Subcutaneous abdominal adipose tissue (tissue), 5 donors: ENCODE measurements at regions not wholly inside any gene's neighbourhood (a gene's known extent, or its start where the extent isn't known, plus 50 kb on each side); places are given as distances from the start of the nearest gene placed in this dataset.

ENCODE experiments used
- H3K27ac ChIP-seq: one replicate; pipeline ENCODE4 v1.7.0; 2013; ENCODE audit warnings: low read depth, mild to moderate bottlenecking, inconsistent platforms, low read length, moderate library complexity
- H3K27me3 ChIP-seq, 5 donors: one replicate each; pipeline ENCODE4 v1.7.0; 2013; ENCODE audit warnings: low read length in 5 of 5, inconsistent platforms in 1 of 5; ENCODE audit not compliant: control insufficient read depth in 5 of 5, insufficient read depth in 4 of 5
- H3K36me3 ChIP-seq, 5 donors: one replicate each; pipeline ENCODE4 v1.7.0; 2013; ENCODE audit warnings: low read length in 5 of 5; ENCODE audit not compliant: control insufficient read depth in 5 of 5, insufficient read depth in 5 of 5
- H3K4me1 ChIP-seq, 5 donors: one replicate each; pipeline ENCODE4 v1.7.0; 2013; ENCODE audit warnings: low read length in 5 of 5, mild to moderate bottlenecking in 3 of 5, moderate library complexity in 1 of 5; ENCODE audit not compliant: control insufficient read depth in 5 of 5, insufficient read depth in 5 of 5
- H3K4me3 ChIP-seq, 5 donors: one replicate each; pipeline ENCODE4 v1.7.0; 2013; ENCODE audit warnings: low read length in 5 of 5, low read depth in 1 of 5
- H3K9ac ChIP-seq, 5 donors: one replicate each; pipeline ENCODE4 v1.7.0; 2013; ENCODE audit warnings: low read length in 5 of 5, mild to moderate bottlenecking in 4 of 5, moderate library complexity in 3 of 5
- H3K9me3 ChIP-seq, 5 donors: one replicate each; pipeline ENCODE4 v1.7.0; 2013; ENCODE audit warnings: low read length in 5 of 5; ENCODE audit not compliant: control insufficient read depth in 5 of 5
- donor health status: healthy.
- donor health status: healthy.
- donor health status: healthy.
- donor health status: healthy.
- donor health status: healthy.

- no peaks in the 10 kb centered on the region for H3K36me3 ChIP-seq
- H3K9ac ChIP-seq, result no peak overlapping the region
- no peaks in the 10 kb centered on the region for H3K4me1 ChIP-seq
- H3K27me3 ChIP-seq, result no peaks in the 10 kb centered on the region
- no peak overlapping the region for H3K27ac ChIP-seq
- no peak overlapping the region for H3K4me3 ChIP-seq
- no peaks in the 10 kb centered on the region for H3K9me3 ChIP-seq
Observed at GRCh38 chr5:86125731-86126601, 491.8 kb upstream of the COX7C start.

GRCh38 chr5:86127696-86128095, 490.0 kb upstream of the COX7C start:
- H3K9ac ChIP-seq, result no peak overlapping the region
- no peak overlapping the region for H3K4me3 ChIP-seq
- no peaks in the 10 kb centered on the region for H3K9me3 ChIP-seq
- H3K27me3 ChIP-seq, result no peaks in the 10 kb centered on the region
- no peak overlapping the region for H3K27ac ChIP-seq
- no peaks in the 10 kb centered on the region for H3K4me1 ChIP-seq
- no peaks in the 10 kb centered on the region for H3K36me3 ChIP-seq

- no peak overlapping the region for H3K27ac ChIP-seq
- no peaks in the 10 kb centered on the region for H3K36me3 ChIP-seq
- H3K27me3 ChIP-seq, result no peaks in the 10 kb centered on the region
- H3K9me3 ChIP-seq, result no peaks in the 10 kb centered on the region
- H3K9ac ChIP-seq, result no peak overlapping the region
- no peaks in the 10 kb centered on the region for H3K4me1 ChIP-seq
- H3K4me3 ChIP-seq, result no peak overlapping the region
Observed at GRCh38 chr5:86129009-86129408, 488.7 kb upstream of the COX7C start.

GRCh38 chr5:86137297-86137696, 480.4 kb upstream of the COX7C start:
- no peaks in the 10 kb centered on the region for H3K36me3 ChIP-seq
- no peaks in the 10 kb centered on the region for H3K27me3 ChIP-seq
- no peaks in the 10 kb centered on the region for H3K4me1 ChIP-seq
- no peak overlapping the region for H3K27ac ChIP-seq
- H3K9ac ChIP-seq, result no peak overlapping the region
- no peak overlapping the region for H3K4me3 ChIP-seq
- no peaks in the 10 kb centered on the region for H3K9me3 ChIP-seq

- Histone ChIP-seq H3K4me3 (no peak overlapping the region), H3K36me3 (no peaks in the 10 kb centered on the region), H3K9ac (no peak overlapping the region), H3K9me3 (peaks cover 0 to 2% (median 0%) of the 10 kb centered on the region in 5 donors), H3K27me3 (no peaks in the 10 kb centered on the region), H3K27ac (no peak overlapping the region), H3K4me1 (no peaks in the 10 kb centered on the region)
Observed at GRCh38 chr5:86143837-86144236, 473.9 kb upstream of the COX7C start.

- H3K9me3 ChIP-seq, result no peaks in the 10 kb centered on the region
- H3K36me3 ChIP-seq, result no peaks in the 10 kb centered on the region
- no peak overlapping the region for H3K9ac ChIP-seq
- no peak overlapping the region for H3K4me3 ChIP-seq
- H3K27ac ChIP-seq, result no peak overlapping the region
- peaks cover 0 to 5% (median 0%) of the 10 kb centered on the region in 5 donors for H3K4me1 ChIP-seq
- no peaks in the 10 kb centered on the region for H3K27me3 ChIP-seq
Observed at GRCh38 chr5:86152988-86153560, 464.7 kb upstream of the COX7C start.

GRCh38 chr5:86155796-86156195, 461.9 kb upstream of the COX7C start:
- Histone ChIP-seq H3K27ac (no peak overlapping the region), H3K4me1 (peaks cover 0 to 5% (median 0%) of the 10 kb centered on the region in 5 donors)

GRCh38 chr5:86170194-86170593, 447.5 kb upstream of the COX7C start:
- no peaks in the 10 kb centered on the region for H3K4me1 ChIP-seq
- no peaks in the 10 kb centered on the region for H3K9me3 ChIP-seq
- H3K9ac ChIP-seq, result no peak overlapping the region
- no peak overlapping the region for H3K27ac ChIP-seq
- no peak overlapping the region for H3K4me3 ChIP-seq
- no peaks in the 10 kb centered on the region for H3K36me3 ChIP-seq
- no peaks in the 10 kb centered on the region for H3K27me3 ChIP-seq

More at GRCh38 chr5:86155796-86156195, 461.9 kb upstream of the COX7C start:
- Histone ChIP-seq H3K9ac (no peak overlapping the region), H3K4me3 (no peak overlapping the region), H3K27me3 (no peaks in the 10 kb centered on the region), H3K36me3 (no peaks in the 10 kb centered on the region), H3K9me3 (no peaks in the 10 kb centered on the region)

- Histone ChIP-seq H3K9ac (no peak overlapping the region), H3K36me3 (no peaks in the 10 kb centered on the region), H3K27ac (no peak overlapping the region), H3K9me3 (no peaks in the 10 kb centered on the region), H3K4me1 (no peaks in the 10 kb centered on the region), H3K27me3 (no peaks in the 10 kb centered on the region), H3K4me3 (no peak overlapping the region)
Observed at GRCh38 chr5:86175224-86175623, 442.5 kb upstream of the COX7C start.

- H3K27ac ChIP-seq, result no peak overlapping the region
- no peak overlapping the region for H3K4me3 ChIP-seq
- H3K36me3 ChIP-seq, result no peaks in the 10 kb centered on the region
- H3K4me1 ChIP-seq, result no peaks in the 10 kb centered on the region
- H3K27me3 ChIP-seq, result no peaks in the 10 kb centered on the region
- H3K9ac ChIP-seq, result no peak overlapping the region
- no peaks in the 10 kb centered on the region for H3K9me3 ChIP-seq
Observed at GRCh38 chr5:86199287-86199686, 418.5 kb upstream of the COX7C start.
